HEK293 (cell line): ENCODE measurements at regions not wholly inside any gene's neighbourhood (a gene's known extent, or its start where the extent isn't known, plus 50 kb on each side); places are given as distances from the start of the nearest gene placed in this dataset.

Experiments used
- BCL6B ChIP-seq: fragments of 450-650 bp; formaldehyde crosslinking; IDR thresholded peaks from 2 replicates; pipeline ENCODE4 v1.5.1; 2017; ENCODE audit warnings: missing biosample characterization, missing genetic modification characterization
- GLI2 ChIP-seq: fragments of 450-650 bp; formaldehyde crosslinking; IDR thresholded peaks from 2 replicates; pipeline ENCODE4; 2017; ENCODE audit warnings: missing biosample characterization, missing genetic modification characterization, low read depth, borderline replicate concordance
- KLF17 ChIP-seq: fragments of 450-650 bp; formaldehyde crosslinking; IDR thresholded peaks from 2 replicates; pipeline ENCODE4 v1.5.1; 2016; ENCODE audit warnings: missing biosample characterization, missing genetic modification characterization
- PRDM10 ChIP-seq: fragments of 450-650 bp; formaldehyde crosslinking; IDR thresholded peaks from 2 replicates; pipeline ENCODE4 v1.5.1; 2016; ENCODE audit warnings: missing biosample characterization, missing genetic modification characterization
- TSHZ1 ChIP-seq: fragments of 450-650 bp; formaldehyde crosslinking; IDR thresholded peaks from 2 replicates; pipeline ENCODE4 v1.5.1; 2016; ENCODE audit warnings: missing biosample characterization, missing genetic modification characterization, borderline replicate concordance
- ZNF133 ChIP-seq: fragments of 450-650 bp; formaldehyde crosslinking; IDR thresholded peaks from 2 replicates; pipeline ENCODE4 v1.5.1; 2016; ENCODE audit warnings: missing biosample characterization, missing genetic modification characterization
- ZNF184 ChIP-seq: fragments of 450-650 bp; IDR thresholded peaks from 2 replicates; pipeline ENCODE4 v1.5.1; 2018; ENCODE audit warnings: missing biosample characterization, mild to moderate bottlenecking, missing genetic modification characterization
- ZNF24 ChIP-seq: fragments of 450-650 bp; formaldehyde crosslinking; IDR thresholded peaks from 2 replicates; pipeline ENCODE4 v1.5.1; 2016; ENCODE audit warnings: missing biosample characterization, missing genetic modification characterization
- ZNF426 ChIP-seq: fragments of 450-650 bp; formaldehyde crosslinking; IDR thresholded peaks from 2 replicates; pipeline ENCODE4 v1.5.1; 2017; ENCODE audit warnings: missing biosample characterization, missing genetic modification characterization, mild to moderate bottlenecking, inconsistent platforms, moderate library complexity
- ZNF518A ChIP-seq: fragments of 450-650 bp; formaldehyde crosslinking; conservative IDR thresholded peaks from 2 replicates; pipeline ENCODE4 v1.5.1; 2016; ENCODE audit warnings: low read depth, missing biosample characterization, missing genetic modification characterization
- ZNF529 ChIP-seq: fragments of 450-650 bp; formaldehyde crosslinking; IDR thresholded peaks from 2 replicates; pipeline ENCODE4 v1.5.1; 2017; ENCODE audit warnings: missing genetic modification characterization, missing biosample characterization; ENCODE audit not compliant: insufficient replicate concordance
- ZNF600 ChIP-seq: fragments of 450-650 bp; formaldehyde crosslinking; IDR thresholded peaks from 2 replicates; pipeline ENCODE4 v1.5.1; 2016; ENCODE audit warnings: missing biosample characterization, missing genetic modification characterization
- ZNF621 ChIP-seq: fragments of 450-650 bp; formaldehyde crosslinking; IDR thresholded peaks from 2 replicates; pipeline ENCODE4 v1.5.1; 2017; ENCODE audit warnings: missing biosample characterization, missing genetic modification characterization
- ZNF654 ChIP-seq: fragments of 450-650 bp; formaldehyde crosslinking; IDR thresholded peaks from 2 replicates; pipeline ENCODE4 v1.5.1; 2016; ENCODE audit warnings: low read depth, missing biosample characterization, missing genetic modification characterization
- ZNF660 ChIP-seq: fragments of 450-650 bp; IDR thresholded peaks from 2 replicates; pipeline ENCODE4 v1.5.1; 2018; ENCODE audit warnings: missing biosample characterization, mild to moderate bottlenecking, missing genetic modification characterization
- ZNF692 ChIP-seq: fragments of 450-650 bp; formaldehyde crosslinking; IDR thresholded peaks from 2 replicates; pipeline ENCODE4 v1.5.1; 2016; ENCODE audit warnings: missing biosample characterization, missing genetic modification characterization
- ZSCAN18 ChIP-seq: fragments of 450-650 bp; formaldehyde crosslinking; IDR thresholded peaks from 2 replicates; pipeline ENCODE4 v1.5.1; 2016; ENCODE audit warnings: missing biosample characterization, missing genetic modification characterization

- TF ChIP-seq ZNF654 (tag by site-specific recombination): no peak
- peak; percentile 58; the same call in 1 of the 2 replicates for TF ChIP-seq ZNF692 (tag by site-specific recombination)
- 0 out of 2 replicates have a peak, but pooled peaks have one; percentile 21 for TF ChIP-seq ZNF518A
- no peak for TF ChIP-seq GLI2
- peak; percentile 70 for TF ChIP-seq ZNF184
- TF ChIP-seq ZNF426 (tag by site-specific recombination): no peak; the same call in 1 of the 2 replicates
- TF ChIP-seq ZNF133 (tag by site-specific recombination): no peak
- peak; percentile 73 for TF ChIP-seq ZNF660
- no peak for TF ChIP-seq ZNF529 (tag by site-specific recombination)
- no peak for TF ChIP-seq ZNF24
- TF ChIP-seq BCL6B (tag by site-specific recombination): no peak
- peak; percentile 69 for TF ChIP-seq KLF17 (tag by site-specific recombination)
- TF ChIP-seq ZNF600 (tag by site-specific recombination): no peak
- TF ChIP-seq PRDM10: 0 out of 2 replicates have a peak, but pooled peaks have one; percentile 8
- peak; percentile 31; the same call in 1 of the 2 replicates for TF ChIP-seq ZSCAN18 (tag by site-specific recombination)
- TF ChIP-seq ZNF621 (tag by site-specific recombination): no peak
- TF ChIP-seq TSHZ1 (tag by site-specific recombination): 0 out of 2 replicates have a peak, but pooled peaks have one; percentile 38
Measured at GRCh38 chr6:28838289-28838633, 85.5 kb downstream of the TRIM27 start (continued).
